RWPE2 (cell line): ENCODE measurements at regions not wholly inside any gene's neighbourhood (a gene's known extent, or its start where the extent isn't known, plus 50 kb on each side); places are given as distances from the start of the nearest gene placed in this dataset.
"Not testable (repeated sequence)": the region's sequence is repeated elsewhere in the genome, so short reads cannot be mapped to it uniquely, and the experiment has no call there.

Experiments used
- ATAC-seq: fragments of 200-7000 bp; cut with Tn5 transposase; 3 replicates; pipeline ENCODE4 v1.9.1; 2021; ENCODE audit warnings: low read depth
- DNase-seq: peaks from one replicate; pipeline ENCODE4 v3.0.0-alpha.2; 2020; ENCODE audit warnings: low spot score
- H3K27ac ChIP-seq: fragments of 450-650 bp; 2 replicates; pipeline ENCODE4 v1.5.1; 2017; ENCODE audit warnings: mild to moderate bottlenecking; ENCODE audit not compliant: poor library complexity, severe bottlenecking
- H3K27me3 ChIP-seq: fragments of 250-450 bp; sonication (Bioruptor Pico); 2 replicates; pipeline ENCODE4 v1.5.1; 2021; ENCODE audit warnings: mild to moderate bottlenecking, moderate library complexity; ENCODE audit not compliant: insufficient read depth, poor library complexity, severe bottlenecking
- H3K36me3 ChIP-seq: fragments of 250-450 bp; sonication (Bioruptor Pico); 2 replicates; pipeline ENCODE4 v1.5.1; 2020; ENCODE audit warnings: low read depth, mild to moderate bottlenecking, moderate library complexity
- H3K4me1 ChIP-seq: fragments of 250-450 bp; sonication (Bioruptor Pico); 2 replicates; pipeline ENCODE4 v1.5.1; 2021; ENCODE audit warnings: mild to moderate bottlenecking, moderate library complexity; ENCODE audit not compliant: insufficient read depth, poor library complexity, severe bottlenecking
- H3K4me3 ChIP-seq: fragments of 250-450 bp; sonication (Bioruptor Pico); 2 replicates; pipeline ENCODE4 v1.5.1; 2021; ENCODE audit warnings: mild to moderate bottlenecking, moderate library complexity; ENCODE audit not compliant: severe bottlenecking
- H3K9me3 ChIP-seq: fragments of 250-450 bp; sonication (Bioruptor Pico); 2 replicates; pipeline ENCODE4 v1.5.1; 2021; ENCODE audit warnings: mild to moderate bottlenecking, moderate library complexity; ENCODE audit not compliant: severe bottlenecking
- CTCF ChIP-seq: fragments of 450-650 bp; IDR thresholded peaks from one replicate; pipeline ENCODE4 v1.5.1; 2017; ENCODE audit warnings: mild to moderate bottlenecking, moderate library complexity; ENCODE audit not compliant: poor library complexity, severe bottlenecking

DNA sequence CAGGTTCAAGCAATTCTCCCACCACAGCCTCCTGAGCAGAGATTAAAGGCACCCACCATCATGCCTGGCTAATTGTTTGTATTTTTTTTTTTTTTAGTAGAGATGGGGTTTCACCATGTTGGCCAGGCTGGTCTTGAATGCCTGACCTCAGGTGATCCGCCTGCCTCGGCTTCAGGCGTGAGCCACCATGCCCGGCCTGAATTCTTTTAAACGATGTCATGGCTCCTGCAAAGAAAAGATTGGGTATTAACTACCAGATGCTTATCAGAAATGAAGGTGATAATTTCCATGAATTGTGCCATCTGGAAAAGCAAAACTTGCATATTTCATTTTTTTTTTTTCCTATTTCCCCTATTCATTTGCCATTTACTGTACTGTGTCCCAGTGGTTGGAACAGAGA lies 195.7 kb upstream of the IGFBP7 start:
- Histone ChIP-seq H3K27me3 (no peaks in the 10 kb centered on the region), H3K9me3 (no peaks in the 10 kb centered on the region), H3K36me3 (no peaks in the 10 kb centered on the region), H3K4me3 (no peak overlapping the region), H3K27ac (no peak overlapping the region), H3K4me1 (no peaks in the 10 kb centered on the region)
- no peak for DNase-seq
- ATAC-seq: no peak
- no peak for TF ChIP-seq CTCF

DNA sequence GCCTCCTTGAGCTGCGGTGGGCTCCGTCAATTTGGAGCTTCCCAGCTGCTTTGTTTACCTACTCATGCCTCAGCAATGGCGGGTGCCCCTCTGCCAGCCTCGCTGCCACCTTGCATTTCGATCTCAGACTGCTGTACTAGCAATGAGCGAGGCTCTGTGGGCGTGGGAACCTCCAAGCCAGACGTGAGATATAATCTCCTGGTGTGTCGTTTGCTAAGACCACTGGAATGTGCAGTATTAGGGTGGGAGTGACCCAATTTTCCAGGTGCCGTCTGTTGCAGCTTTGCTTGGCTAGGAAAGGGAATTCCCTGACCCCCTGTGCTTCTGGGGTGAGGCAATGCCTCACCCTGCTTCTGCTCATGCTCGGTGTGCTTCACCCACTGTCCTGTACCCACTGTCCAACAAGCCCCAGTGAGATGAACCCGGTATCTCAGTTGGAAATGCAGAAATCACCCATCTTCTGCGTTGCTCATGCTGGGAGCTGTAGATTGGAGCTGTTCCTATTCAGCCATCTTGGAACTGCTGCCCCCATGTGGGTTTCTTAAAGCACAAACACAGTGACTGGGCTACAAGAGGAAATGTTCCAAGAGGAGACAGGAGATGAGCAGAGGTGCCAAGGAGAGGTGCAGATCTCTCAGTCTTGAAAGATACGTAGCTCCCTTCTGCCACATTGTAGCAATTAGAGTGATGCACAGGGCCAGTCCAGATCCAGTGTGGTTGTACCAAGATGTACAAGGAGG lies 193.0 kb upstream of the IGFBP7 start:
- no peak overlapping the region for H3K4me3 ChIP-seq
- DNase-seq: no peak
- H3K9me3 ChIP-seq: no peaks in the 10 kb centered on the region
- no peaks in the 10 kb centered on the region for H3K27me3 ChIP-seq
- H3K27ac ChIP-seq: no peak overlapping the region
- no peaks in the 10 kb centered on the region for H3K4me1 ChIP-seq
- TF ChIP-seq CTCF: no peak
- no peaks in the 10 kb centered on the region for H3K36me3 ChIP-seq
- peak; percentile 21; the same call in 2 of the 3 replicates for ATAC-seq

- not testable (repeated sequence) for H3K27me3 ChIP-seq, H3K27ac ChIP-seq, ATAC-seq, H3K9me3 ChIP-seq, H3K4me1 ChIP-seq, DNase-seq, H3K36me3 ChIP-seq, H3K4me3 ChIP-seq
Observed at GRCh38 chr4:57300300-57300699, 190.1 kb upstream of the IGFBP7 start.

- H3K4me1 ChIP-seq: no peaks in the 10 kb centered on the region
- no peak overlapping the region for H3K4me3 ChIP-seq
- DNase-seq (no peak), ATAC-seq (no peak)
- peaks cover 2% of the 10 kb centered on the region for H3K27me3 ChIP-seq
- H3K36me3 ChIP-seq: no peaks in the 10 kb centered on the region
- TF ChIP-seq CTCF: no peak
- H3K27ac ChIP-seq: no peak overlapping the region
- peaks cover 2% of the 10 kb centered on the region for H3K9me3 ChIP-seq
Observed at GRCh38 chr4:57291911-57292310, 181.7 kb upstream of the IGFBP7 start.

- Histone ChIP-seq H3K4me1 (no peaks in the 10 kb centered on the region), H3K27me3 (no peaks in the 10 kb centered on the region), H3K4me3 (no peak overlapping the region), H3K36me3 (no peaks in the 10 kb centered on the region), H3K9me3 (peaks cover 2% of the 10 kb centered on the region), H3K27ac (no peak overlapping the region)
- DNase-seq: no peak
- ATAC-seq: no peak
- no peak for TF ChIP-seq CTCF
Observed at GRCh38 chr4:57287687-57288604, 177.8 kb upstream of the IGFBP7 start.
